HG03095 (cell line): ENCODE measurements at regions not wholly inside any gene's neighbourhood (a gene's known extent, or its start where the extent isn't known, plus 50 kb on each side); places are given as distances from the start of the nearest gene placed in this dataset.
"Not testable (repeated sequence)": the region's sequence is repeated elsewhere in the genome, so short reads cannot be mapped to it uniquely, and the experiment has no call there.

ENCODE experiments used
- ATAC-seq: cut with Tn5 transposase; IDR thresholded peaks from one replicate; pipeline ENCODE4 v1.9.1; 2021; ENCODE audit warnings: moderate library complexity; ENCODE audit not compliant: unreplicated experiment

DNA sequence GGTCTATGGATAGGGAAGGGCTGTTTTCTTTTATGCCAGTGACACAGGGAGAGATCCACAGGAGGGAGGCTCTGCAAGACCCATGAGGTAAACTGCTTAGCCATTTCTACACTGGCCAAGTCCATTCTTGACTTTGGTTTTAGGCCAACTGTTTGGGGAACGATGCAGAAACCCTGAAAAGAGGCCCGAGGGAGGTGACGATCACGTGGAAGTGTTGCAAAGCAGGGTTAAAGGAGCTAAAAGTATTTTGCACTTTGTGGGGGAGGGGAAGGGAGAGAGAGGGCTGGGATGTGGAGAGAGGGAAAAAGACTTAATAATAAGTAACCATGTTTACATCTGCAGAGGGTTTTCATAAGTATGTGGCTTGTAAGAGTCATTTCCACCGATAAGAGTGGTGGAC is 239.7 kb downstream of the EMX2 start:
- ATAC-seq: no peak

DNA sequence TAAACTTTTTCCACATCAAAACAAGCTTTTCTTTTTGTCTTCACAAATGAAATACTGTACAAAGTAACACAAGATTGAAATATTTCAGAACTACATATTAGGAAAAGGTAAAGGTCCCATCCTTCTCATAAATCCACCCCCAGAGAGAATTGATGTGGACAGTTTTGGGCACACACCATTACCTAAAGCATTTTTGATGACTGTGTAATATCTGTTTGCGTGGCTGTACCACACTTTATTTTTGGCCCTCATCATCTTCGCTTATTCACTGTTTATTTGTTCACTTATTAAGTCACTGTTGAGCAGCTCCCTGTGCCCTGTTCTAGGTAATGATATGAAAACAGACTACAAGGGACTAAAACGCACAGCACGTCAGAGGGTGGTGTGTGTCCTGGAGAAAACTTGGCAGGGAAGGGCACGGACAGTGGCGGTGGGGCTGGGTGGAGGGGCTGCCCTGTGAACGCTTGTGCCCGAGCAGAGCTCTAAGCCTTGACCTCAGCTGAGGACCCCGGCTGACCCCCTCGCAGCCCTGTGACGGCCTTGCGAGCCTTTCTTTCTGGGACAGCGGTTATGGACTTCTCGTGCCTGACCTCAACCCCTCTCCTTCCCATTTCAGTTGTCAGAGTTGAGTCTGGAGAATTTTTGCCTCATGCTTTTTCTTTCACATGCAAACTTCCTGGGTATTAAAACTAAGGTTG is 241.3 kb downstream of the EMX2 start:
- ATAC-seq: no peak

DNA sequence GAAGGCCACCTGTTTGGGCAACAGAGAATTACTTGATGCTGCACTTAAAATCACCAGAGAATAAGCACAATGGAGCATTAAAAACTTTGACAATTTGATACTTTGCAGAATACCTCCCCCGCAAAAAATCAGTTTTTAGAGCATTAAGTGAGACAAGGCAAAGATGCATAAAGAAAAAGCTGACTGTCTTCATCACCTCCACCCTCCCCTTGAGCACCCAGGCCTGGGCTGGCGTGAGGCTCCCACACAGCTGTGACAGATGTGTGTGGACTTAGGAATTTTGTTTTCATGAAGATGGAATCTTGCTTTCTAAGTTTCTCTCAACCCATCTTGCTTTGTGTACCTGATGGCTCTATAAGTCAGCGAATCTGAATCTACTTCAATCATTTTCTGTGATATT is 242.2 kb downstream of the EMX2 start:
- ATAC-seq: no peak

DNA sequence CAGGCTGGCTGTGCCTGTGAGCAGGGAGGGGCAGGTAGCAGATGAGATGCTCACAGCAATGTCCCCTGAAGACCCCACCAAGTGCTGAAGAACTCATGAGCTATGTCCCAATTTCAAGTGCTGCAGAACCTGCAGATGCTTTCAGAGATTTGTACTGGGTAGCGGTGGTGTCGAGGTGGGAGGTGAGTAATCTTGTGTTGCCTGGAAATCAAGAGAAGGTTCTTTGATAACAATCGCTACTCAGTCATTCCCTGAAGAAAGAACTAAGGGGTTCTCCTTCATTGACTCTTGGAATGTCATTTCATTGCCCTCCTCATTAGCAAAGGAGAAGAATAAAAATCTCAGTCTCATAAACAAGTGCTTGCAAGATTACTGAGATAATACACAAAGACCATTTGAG is 246.4 kb downstream of the EMX2 start:
- ATAC-seq: no peak

DNA sequence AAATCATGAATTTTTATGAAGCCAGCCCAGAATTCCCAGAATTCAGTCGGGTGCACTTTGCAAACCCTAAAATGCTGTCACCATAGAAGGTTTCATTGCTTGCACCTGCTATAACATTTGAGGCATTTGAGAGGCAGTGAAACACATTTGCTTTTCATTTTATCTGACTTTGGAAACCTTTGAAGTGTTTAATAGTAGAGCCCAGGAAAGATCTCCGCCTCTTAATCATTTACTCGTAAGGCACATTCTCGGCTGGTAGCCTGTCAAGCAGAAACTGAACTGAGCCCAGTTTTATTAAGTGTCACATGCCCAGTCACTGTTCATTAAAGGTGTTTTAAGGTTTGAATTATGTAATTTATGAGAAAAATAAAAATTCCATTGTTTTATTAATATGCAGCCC is 247.6 kb downstream of the EMX2 start:
- no peak for ATAC-seq

DNA sequence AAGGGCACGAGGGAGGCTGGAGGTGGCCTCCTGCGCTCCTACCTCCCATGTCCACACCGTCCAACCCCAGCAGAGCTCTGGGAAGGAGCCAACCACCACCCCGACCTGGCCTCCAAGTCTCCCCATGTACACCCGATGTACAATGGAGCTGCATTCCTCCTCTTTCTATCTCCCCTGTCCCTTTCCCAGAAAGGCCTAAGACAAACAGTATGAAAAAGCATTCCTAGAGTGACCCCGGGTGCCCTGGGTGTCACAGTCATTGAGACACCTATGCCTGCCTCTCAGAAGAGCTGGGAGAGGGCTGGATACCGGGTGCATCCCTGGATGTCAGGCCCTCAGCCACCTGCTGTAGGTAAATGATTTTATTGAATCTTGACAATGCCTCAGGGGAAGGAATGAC is 248.1 kb downstream of the EMX2 start:
- no peak for ATAC-seq

DNA sequence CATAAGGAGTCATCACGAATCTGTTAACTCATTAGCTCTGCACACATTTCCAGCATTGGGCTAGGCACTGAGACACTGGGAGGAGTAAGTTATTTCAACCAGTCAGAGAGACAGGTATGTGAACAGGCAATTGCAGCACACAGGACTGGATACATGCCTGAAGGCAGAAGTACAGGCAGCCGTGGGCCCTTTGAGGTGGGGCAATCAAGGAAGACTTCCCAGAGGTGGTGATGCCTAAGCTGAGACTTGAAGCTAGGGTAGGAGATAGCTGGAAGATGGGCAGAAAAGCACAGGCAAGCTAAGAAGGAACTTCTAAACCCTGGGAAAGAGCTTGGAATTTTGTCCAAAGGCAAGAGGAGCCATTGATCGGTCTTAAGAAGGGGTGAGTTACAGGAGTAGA is 249.7 kb downstream of the EMX2 start:
- no peak for ATAC-seq

DNA sequence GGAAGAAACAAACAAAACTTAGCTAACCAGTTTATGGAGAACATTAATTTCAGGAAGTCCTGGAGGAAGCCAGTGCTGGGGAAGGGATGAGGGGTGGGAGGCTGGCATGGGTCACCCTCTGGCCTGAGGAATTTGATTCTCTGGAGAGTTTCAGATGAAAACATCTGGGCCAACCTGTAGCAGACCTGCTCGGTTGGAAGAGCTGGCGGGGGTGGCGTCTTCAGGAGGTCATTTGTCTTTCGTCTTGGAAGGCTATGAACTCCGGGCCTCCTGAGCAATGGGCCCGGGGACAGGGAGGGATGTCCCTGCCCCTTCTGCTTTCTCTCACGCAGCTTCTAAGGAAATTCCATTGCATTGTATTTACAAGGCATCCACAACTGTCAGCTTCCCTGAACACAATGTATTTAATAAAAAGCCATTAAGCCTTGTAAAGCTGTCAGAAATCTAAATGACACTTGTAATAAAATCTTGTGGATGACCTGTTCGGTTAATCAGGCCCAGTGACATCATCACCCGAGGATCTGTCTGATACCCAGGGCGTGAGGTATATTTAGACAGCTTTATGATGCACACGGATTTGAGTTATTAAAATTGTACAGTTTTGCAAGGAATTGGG is 250.5 kb downstream of the RAB11FIP2 start:
- no peak for ATAC-seq

DNA sequence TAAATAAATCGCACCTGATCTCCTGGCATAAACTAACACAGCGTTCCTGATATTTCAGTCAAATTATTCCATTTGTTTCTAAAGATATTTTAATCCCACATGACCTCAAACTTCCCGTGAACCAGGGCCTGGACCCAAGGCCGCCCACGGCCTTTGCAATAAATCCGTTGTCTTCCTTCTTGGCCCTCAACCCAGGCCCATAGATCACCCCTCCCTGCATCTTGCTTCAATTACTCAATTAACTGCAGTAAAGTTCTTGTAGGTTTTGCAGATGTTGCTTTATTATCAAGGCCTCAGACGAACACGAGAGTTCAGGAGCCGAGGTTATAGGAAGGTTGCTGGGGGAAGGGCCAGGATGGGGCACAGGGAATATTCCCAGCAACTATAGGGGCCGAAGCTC is 249.4 kb downstream of the RAB11FIP2 start:
- no peak for ATAC-seq

DNA sequence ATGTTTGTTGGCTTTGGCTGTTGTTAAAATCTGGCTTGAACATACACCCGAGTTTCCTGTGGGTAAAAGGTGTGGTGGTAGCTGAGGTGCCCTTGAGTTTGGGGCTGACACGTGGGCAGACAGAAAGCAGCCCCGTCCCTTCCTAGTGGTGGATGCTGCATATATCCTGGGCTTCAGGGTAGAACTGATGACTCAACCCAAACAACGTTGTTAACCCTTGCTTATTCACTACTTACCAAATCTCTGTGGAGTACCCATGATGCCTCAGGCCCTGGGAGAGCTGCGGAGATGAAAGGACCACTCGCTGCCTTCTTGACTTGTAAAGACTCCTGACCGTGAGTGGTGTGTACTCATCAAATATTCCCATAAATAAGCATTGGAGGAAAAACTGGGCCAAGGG is 245.1 kb downstream of the RAB11FIP2 start:
- no peak for ATAC-seq

DNA sequence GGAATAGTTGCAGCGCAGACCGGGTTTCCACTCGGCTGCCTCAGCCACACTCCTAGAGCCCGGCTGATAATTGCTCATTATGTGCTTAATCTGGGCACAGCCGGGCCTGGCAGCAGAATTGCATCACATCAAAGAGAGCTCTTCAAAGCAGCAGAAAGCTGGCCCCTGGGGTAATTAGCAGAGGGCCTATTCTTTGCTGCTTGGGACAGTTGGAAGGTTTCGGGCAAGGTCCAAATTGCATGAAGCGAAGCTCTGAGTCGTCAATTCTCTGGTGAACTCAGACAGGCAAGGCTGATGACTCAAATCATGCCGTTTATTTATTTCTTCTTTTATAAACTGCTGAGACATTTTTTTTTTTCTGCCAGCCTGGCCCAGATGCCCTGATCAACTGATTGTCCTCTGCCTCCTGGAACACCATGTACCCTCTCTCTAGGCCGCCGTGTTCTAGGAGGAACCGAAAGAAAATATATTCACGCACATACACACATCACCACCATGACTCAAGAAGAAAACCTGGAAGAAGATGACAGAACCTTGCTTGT is 242.2 kb downstream of the RAB11FIP2 start:
- ATAC-seq: no peak

DNA sequence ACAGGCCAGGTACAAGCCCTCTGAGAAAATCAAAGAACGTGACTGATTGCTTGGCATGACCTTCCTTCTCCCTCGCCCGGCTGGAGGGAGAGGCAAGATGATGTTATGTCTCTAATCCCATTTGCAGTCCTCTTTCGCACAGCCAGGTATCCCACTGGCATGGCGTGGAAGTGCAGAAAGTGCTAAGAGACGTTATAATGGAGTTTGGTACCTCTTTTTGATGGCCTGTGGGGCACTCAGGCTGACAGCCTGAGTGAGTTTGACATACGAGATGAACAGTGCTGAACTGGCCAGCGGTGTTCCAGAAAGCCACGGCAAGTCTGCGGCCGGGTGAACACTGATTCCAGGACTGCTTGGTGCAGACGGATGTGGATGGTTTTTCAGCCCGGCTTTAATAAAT is 241.6 kb downstream of the RAB11FIP2 start:
- ATAC-seq: no peak

DNA sequence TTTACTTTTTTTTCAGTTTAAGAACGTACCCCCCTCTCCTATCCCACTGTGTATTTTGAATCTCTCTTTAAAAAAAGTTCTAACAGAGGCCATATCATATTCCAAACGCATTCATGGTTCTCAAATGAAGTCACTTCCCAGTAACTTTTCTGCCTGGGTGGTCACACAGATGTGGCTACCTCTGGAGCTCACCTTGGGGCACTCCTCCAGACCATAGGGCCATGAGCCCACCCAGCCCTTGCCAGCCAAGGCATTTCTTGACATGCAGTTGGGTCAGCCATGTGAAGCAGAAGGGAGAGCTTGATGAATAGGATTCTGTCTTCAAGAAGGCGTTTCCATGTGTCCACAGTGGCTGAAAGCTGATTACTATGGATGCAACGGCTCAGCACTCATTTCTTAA is 239.3 kb downstream of the RAB11FIP2 start:
- ATAC-seq: no peak

DNA sequence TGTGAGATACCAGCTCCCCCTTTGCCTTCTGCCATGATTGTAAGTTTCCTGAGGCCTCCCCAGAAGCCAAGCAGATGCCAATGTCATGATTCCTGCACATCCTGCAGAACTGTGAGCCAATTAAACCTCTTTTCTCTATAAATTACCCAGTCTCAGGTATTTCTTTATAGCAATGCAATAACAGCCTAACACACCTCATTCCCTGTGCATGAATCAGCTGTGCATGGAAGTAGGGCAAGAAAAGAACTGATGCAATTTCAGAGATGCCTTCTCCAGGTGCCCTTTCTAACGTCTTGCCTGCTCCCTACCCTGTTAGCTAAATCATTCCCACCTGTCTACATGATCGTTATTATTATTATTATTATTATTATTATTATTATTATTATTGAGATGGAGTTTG is 230.9 kb downstream of the RAB11FIP2 start:
- not testable (repeated sequence) for ATAC-seq

DNA sequence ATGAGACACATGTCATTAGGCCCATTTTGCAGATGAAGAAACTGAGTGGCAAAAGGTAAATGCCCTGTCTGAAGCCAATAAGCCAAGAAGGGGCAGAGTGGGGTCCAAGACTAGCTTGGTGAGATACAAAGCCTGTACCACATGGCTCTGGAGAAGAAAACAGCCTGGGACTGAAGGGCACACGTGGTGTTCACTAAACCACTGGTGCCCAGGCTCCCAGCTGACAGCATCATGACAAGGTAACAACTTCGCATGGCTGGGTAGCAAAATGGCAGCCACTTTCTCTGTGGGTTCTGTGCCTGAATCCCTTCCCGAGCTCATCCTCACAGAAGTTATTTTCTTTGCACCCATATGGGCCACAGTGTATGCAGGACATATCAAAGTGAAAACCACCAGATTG is 229.6 kb downstream of the RAB11FIP2 start:
- no peak for ATAC-seq

DNA sequence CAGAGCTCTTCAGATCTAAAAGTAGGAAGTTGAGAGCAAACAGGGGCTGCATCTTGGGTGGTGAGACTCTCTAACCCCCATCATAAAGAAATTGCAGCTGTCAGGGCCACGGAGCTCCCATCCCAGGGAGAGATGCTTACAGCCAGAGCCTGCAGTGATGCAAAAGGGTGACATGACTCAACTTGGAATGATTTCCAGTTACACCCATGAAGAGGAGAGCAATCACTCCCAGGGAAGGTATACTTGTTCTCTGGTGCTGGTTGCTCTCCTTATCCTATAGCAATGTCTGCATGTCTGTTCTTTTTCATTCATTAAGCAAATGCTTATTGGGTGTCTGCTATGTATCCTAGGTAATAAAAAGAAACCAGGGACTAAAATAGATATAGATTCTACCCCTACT is 228.0 kb downstream of the RAB11FIP2 start:
- ATAC-seq: no peak

DNA sequence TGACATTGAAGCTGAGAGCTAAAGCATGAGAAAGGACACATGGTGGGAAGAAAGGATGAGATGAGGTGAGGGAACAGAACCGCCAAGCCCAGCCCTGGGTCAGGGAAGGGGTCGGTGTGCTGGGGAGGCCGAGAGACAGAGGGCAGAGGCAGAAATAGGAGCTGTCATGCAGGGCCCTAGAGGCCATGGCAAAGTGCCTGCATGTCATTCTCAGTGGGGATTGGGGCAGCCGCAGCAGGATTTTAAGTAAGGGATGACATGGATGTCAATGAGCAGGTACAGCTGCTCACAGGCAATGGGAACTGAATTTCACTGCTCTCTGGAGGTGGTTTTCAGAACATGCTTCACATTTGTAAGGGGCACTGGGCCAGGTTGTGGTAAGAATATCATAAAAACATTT is 227.4 kb downstream of the RAB11FIP2 start:
- no peak for ATAC-seq

DNA sequence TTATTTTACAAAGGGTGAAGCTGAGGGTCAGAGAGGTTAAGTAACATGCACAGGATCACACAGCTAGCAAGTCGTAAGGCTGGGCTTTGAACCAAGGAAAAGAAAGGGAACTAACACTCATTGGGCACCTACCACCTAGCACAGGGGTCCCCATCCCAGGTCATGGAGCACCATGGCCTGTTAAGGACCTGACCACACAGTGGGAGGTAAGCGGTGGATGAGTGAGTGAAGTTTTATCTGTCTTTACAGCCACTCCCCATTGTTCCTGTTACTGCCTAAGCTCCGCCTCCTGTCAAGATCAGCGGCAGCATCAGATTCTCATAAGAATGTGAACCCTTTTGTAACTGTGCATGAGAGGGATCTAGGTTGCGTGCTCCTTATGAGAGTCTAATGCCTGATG is 222.8 kb downstream of the RAB11FIP2 start:
- ATAC-seq: no peak

DNA sequence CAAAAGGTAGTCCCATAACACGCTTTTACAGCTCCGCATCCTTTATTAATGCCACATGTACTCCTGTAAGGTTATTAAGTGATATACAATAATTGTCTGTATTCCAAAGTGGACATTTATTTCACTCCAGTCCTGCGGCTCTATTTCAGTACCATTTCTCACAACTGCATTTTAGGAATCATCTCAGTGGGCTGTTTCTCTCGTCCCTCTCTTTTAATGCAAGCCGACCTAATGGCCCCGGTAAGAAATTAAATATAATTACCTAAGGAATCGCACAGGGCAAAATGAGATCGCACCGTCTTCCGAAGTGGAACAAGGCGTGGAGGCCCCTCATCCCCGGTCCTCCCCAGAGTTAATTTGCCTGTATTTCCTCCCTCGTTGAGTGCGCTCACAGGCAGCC is 216.5 kb downstream of the RAB11FIP2 start:
- ATAC-seq: no peak

DNA sequence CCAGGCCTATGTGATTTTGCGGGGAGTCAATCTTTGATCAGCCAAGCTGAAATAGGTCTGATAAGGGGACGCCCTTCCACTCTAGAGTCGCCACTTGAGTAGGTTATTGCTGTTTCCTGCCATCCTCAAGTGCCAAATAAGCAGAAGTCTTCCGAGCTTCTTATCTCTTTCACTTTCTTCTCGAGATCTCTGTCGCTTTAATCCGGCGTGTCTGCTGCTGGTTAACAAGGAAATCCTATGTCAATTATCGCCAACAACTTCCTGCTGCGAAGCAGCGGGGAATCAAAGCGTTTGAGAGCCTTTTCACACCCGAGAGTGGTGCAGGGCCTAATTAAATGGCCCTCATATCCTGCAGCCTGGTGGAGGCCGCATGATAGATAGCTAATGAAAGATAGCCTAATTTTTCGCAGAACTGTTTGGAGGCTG is 215.9 kb downstream of the RAB11FIP2 start:
- no peak for ATAC-seq

DNA sequence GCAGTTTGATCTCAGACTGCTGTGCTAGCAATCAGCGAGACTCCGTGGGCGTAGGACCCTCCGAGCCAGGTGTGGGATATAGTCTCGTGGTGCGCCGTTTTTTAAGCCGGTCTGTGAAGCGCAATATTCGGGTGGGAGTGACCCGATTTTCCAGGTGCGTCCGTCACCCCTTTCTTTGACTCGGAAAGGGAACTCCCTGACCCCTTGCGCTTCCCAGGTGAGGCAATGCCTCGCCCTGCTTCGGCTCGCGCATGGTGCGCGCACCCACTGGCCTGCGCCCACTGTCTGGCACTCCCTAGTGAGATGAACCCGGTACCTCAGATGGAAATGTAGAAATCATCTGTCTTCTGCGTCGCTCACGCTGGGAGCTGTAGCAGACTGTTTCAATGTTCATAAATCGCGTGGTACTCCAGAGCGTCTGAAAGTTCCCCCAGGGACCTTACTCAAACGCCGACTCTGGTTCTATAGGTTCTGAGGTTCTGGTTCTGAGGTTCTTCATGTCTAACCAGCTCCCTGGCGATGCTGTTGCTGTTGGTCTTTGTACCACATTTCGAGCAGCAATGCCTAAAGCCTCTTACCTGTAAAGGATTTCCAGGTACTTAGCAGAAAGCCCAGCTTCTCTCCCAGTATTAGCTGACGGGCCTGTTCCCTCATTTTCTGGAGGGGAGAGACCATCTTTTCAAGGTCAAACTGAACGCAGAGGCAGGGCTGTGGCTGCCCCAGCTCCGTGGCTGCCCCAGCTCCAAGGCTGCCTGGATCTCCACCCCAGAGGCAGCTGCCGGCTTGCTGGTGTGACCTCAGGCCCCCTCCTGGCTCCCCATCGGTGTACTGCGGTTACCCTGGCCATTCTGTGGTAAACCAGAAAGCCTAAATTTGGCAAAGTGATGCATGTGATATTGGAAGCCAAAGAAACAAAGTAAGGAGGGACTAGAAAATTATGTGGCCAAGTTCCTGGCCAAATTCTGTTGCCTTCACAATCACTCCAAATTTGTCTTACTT is 207.9 kb downstream of the RAB11FIP2 start:
- ATAC-seq: not testable (repeated sequence)
